ENCODE measurements at regions not wholly inside any gene's neighbourhood (a gene's known extent, or its start where the extent isn't known, plus 50 kb on each side); places are given as distances from the start of the nearest gene placed in this dataset.

DNA sequence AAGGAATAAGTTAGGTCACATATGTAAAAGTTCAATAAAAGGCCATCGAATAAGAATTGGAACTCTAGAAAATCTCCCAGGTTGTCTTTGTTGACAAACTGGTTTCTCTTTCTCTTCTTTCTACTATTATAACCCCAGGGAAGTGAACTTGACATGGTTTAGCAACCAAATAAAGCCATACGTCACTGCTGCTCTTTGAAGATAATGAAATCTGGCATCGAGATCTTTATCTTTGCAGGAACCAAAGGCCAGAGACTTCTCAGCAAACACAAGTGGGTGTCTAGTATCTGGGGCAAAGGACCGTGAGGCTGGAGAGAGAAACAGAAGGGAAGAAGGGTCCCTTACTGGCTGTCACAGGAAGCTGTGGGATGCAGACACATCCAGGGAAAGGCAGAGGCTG lies 286.7 kb upstream of the CDYL start:
- intact Hi-C loops (cut with DNase I), result no loop called here
- WGBS, 2 donors, result 81 to 91% methylated on average over 4 of the region's 4 CpGs
- H3K27ac ChIP-seq (ENCODE audit: low read depth in 1 of 2, low read length in 2 of 2), result no peak overlapping the region
- H3K4me3 ChIP-seq (ENCODE audit: low read length in 2 of 2), result no peak overlapping the region
- H3K36me3 ChIP-seq (ENCODE audit: control insufficient read depth in 1 of 2, insufficient read depth in 2 of 2, low read length in 1 of 2), result no peaks in the 10 kb centered on the region
- DNase-seq, result no peak
- no peaks in the 10 kb centered on the region for H3K4me1 ChIP-seq (ENCODE audit: control insufficient read depth in 1 of 2, insufficient read depth in 2 of 2, low read length in 2 of 2)
- no peaks in the 10 kb centered on the region for H3K27me3 ChIP-seq (ENCODE audit: control insufficient read depth in 1 of 2, insufficient read depth in 2 of 2, low read length in 1 of 2)
- H3K9me3 ChIP-seq (ENCODE audit: control insufficient read depth, low read length), result peaks cover 2% of the 10 kb centered on the region
- ATAC-seq (ENCODE audit: low FRiP score), result no peak

GRCh38 chr6:4488389-4488788 lies 287.8 kb upstream of the CDYL start:
- 95 to 96% methylated on average over 3 of the region's 3 CpGs for WGBS, 2 donors
- Histone ChIP-seq H3K36me3 (ENCODE audit: control insufficient read depth in 1 of 2, insufficient read depth in 2 of 2, low read length in 1 of 2) (no peaks in the 10 kb centered on the region), H3K27ac (ENCODE audit: low read depth in 1 of 2, low read length in 2 of 2) (no peak overlapping the region), H3K4me3 (ENCODE audit: low read length in 2 of 2) (no peak overlapping the region), H3K4me1 (ENCODE audit: control insufficient read depth in 1 of 2, insufficient read depth in 2 of 2, low read length in 2 of 2) (no peaks in the 10 kb centered on the region), H3K27me3 (ENCODE audit: control insufficient read depth in 1 of 2, insufficient read depth in 2 of 2, low read length in 1 of 2) (no peaks in the 10 kb centered on the region), H3K9me3 (ENCODE audit: control insufficient read depth, low read length) (peaks cover 2% of the 10 kb centered on the region)
- intact Hi-C loops (cut with DNase I), result no loop called here
- ATAC-seq (ENCODE audit: low FRiP score) (no peak), DNase-seq (no peak)

DNA sequence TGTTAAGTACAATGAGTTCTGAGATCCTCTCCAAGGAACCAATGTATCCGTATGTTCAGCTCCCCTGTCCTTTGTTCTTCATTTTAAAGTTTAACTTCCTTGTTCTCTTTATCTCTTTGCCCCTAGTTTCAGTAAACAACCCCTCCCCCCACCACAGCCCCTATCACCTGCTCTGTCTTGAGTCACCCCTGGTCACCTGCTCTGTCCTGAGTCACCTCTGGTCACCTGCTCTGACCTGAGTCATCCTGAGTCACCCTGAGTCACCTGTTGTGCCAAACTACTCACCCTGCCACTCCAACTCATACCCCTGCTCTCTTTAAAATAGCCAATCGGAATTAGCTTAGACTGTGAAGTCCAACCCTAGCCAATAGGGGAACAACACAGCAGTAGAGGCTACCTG lies 288.7 kb upstream of the CDYL start:
- Histone ChIP-seq H3K9me3 (ENCODE audit: control insufficient read depth, low read length) (peaks cover 2% of the 10 kb centered on the region), H3K27ac (ENCODE audit: low read depth in 1 of 2, low read length in 2 of 2) (no peak overlapping the region), H3K36me3 (ENCODE audit: control insufficient read depth in 1 of 2, insufficient read depth in 2 of 2, low read length in 1 of 2) (no peaks in the 10 kb centered on the region), H3K27me3 (ENCODE audit: control insufficient read depth in 1 of 2, insufficient read depth in 2 of 2, low read length in 1 of 2) (no peaks in the 10 kb centered on the region), H3K4me3 (ENCODE audit: low read length in 2 of 2) (no peak overlapping the region), H3K4me1 (ENCODE audit: control insufficient read depth in 1 of 2, insufficient read depth in 2 of 2, low read length in 2 of 2) (no peaks in the 10 kb centered on the region)
- ATAC-seq (ENCODE audit: low FRiP score) (no peak), DNase-seq (no peak)
- 96 to 98% methylated on average over 2 of the region's 2 CpGs for WGBS, 2 donors
- intact Hi-C loops (cut with DNase I), result no loop called here

DNA sequence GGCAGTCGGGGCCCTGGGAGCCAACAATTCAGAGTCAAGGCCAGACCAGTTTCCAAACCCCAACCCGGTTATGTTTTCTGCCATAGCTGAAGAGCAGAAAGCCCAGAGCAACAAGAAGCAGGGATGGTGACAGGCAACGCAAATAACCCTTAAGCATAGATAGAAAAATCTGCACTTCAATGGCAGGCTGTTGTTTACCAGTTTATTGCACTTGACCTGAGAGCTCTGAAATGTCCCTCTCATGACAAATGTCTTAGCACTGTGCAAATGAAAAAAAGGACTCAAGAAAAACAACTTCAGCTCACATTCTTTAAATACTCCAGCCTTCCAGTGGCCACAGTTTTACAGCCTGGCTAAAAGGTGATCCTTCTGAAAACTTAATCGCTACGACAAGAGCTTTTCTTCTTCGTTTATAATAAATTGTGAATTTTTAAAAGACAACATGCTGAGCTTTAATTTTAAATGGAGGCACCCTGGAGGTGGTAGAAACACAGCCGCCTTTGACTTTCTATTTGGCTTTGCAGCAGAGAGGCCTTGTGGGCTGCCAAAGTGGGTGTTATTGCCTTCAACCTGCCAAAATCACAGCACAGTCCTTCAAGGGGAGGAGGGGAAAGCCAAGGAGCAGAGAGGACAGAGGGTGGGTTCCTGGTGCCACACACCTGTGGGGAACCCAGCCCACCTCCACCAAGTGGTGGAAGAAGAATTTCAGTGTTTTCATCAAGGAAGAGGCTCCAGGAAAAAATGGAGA lies 289.5 kb upstream of the CDYL start:
- ATAC-seq (ENCODE audit: low FRiP score) (no peak), DNase-seq (no peak)
- Histone ChIP-seq H3K36me3 (ENCODE audit: control insufficient read depth in 1 of 2, insufficient read depth in 2 of 2, low read length in 1 of 2) (no peaks in the 10 kb centered on the region), H3K9me3 (ENCODE audit: control insufficient read depth, low read length) (peaks cover 2% of the 10 kb centered on the region), H3K4me1 (ENCODE audit: control insufficient read depth in 1 of 2, insufficient read depth in 2 of 2, low read length in 2 of 2) (no peaks in the 10 kb centered on the region), H3K27ac (ENCODE audit: low read depth in 1 of 2, low read length in 2 of 2) (no peak overlapping the region), H3K4me3 (ENCODE audit: low read length in 2 of 2) (no peak overlapping the region), H3K27me3 (ENCODE audit: control insufficient read depth in 1 of 2, insufficient read depth in 2 of 2, low read length in 1 of 2) (no peaks in the 10 kb centered on the region)
- 37 to 44% methylated on average over 7 of the region's 7 CpGs for WGBS, 2 donors
- intact Hi-C loops (cut with DNase I), result no loop called here

GRCh38 chr6:4485735-4486134 lies 290.5 kb upstream of the CDYL start:
- Histone ChIP-seq H3K4me1 (ENCODE audit: control insufficient read depth in 1 of 2, insufficient read depth in 2 of 2, low read length in 2 of 2) (no peaks in the 10 kb centered on the region), H3K9me3 (ENCODE audit: control insufficient read depth, low read length) (peaks cover 2% of the 10 kb centered on the region), H3K36me3 (ENCODE audit: control insufficient read depth in 1 of 2, insufficient read depth in 2 of 2, low read length in 1 of 2) (no peaks in the 10 kb centered on the region), H3K27ac (ENCODE audit: low read depth in 1 of 2, low read length in 2 of 2) (no peak overlapping the region), H3K27me3 (ENCODE audit: control insufficient read depth in 1 of 2, insufficient read depth in 2 of 2, low read length in 1 of 2) (no peaks in the 10 kb centered on the region), H3K4me3 (ENCODE audit: low read length in 2 of 2) (no peak overlapping the region)
- WGBS, 2 donors, result 96 to 97% methylated on average over 5 of the region's 5 CpGs
- DNase-seq, result no peak
- ATAC-seq (ENCODE audit: low FRiP score), result no peak
- intact Hi-C loops (cut with DNase I), result no loop called here

DNA sequence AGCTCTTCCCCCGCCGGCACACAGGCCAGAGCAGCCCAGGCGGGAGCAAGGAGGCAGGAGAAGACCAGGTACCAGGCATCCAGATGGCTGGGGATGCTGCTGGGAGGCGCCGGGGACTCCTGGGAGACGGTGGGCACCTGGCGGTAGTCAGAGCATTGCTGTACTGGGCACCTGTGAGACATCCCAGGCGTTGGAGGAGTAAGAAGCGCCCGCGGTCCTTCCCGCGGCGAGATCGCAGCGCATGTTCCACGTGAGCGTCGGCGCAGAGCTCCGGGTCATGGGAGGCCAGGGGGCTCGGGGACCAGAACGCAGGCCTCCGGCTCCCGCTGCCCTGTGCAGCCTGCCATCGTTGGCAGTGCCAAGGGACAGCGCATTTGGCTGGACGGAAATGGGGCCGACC lies 293.7 kb upstream of the CDYL start:
- WGBS, 2 donors, result 96 to 97% methylated on average over 29 of the region's 29 CpGs

DNA sequence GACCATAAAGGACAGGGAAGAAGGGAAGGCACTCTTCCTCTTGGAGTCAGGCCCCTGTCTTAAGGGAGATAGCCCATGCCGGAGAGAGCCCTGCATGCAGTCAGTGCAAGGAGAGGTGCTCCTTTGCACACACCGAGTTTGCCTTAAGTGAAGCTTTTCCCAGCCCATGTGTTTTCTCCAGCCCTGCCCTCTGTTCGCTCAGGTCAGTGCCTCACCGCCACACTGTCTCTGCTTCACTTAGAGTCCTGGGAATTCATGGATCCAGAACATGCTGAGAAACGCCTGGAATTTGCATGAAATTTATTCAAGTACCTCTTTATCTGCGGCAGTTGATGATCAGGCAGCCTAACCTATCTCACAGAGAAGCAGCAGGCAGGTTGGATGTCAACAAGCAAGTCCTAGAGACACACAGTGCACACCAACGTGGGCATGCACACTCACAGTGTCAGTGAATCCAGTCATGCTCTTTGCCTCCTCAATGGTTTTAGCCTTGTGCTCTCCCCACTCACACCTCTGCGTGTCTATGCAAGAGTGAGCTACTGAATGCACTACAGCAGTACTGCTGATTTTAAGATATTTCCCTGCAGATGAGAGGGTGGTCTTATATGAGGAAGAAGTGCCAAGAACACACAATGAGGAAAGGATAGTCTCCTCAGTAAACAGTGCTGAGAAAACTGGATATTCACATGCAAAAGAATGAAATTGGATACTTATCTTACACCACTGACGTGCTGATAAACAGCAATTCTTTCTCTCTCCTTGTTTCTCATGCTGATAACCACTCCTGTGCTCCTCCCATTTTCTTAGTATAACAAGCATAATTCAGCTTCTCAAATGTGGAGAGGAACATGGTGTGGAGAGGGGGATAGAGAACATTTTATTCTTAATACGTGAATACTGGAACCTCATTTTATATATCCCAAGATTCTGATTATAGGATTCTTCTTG lies 295.1 kb upstream of the CDYL start:
- ATAC-seq (ENCODE audit: low FRiP score), result no peak
- H3K9me3 ChIP-seq (ENCODE audit: control insufficient read depth, low read length), result no peaks in the 10 kb centered on the region
- H3K4me1 ChIP-seq (ENCODE audit: control insufficient read depth in 1 of 2, insufficient read depth in 2 of 2, low read length in 2 of 2), result no peaks in the 10 kb centered on the region
- intact Hi-C loops (cut with DNase I), result no loop called here
- DNase-seq, result no peak
- H3K36me3 ChIP-seq (ENCODE audit: control insufficient read depth in 1 of 2, insufficient read depth in 2 of 2, low read length in 1 of 2), result no peaks in the 10 kb centered on the region
- H3K4me3 ChIP-seq (ENCODE audit: low read length in 2 of 2), result no peak overlapping the region
- no peaks in the 10 kb centered on the region for H3K27me3 ChIP-seq (ENCODE audit: control insufficient read depth in 1 of 2, insufficient read depth in 2 of 2, low read length in 1 of 2)
- H3K27ac ChIP-seq (ENCODE audit: low read depth in 1 of 2, low read length in 2 of 2), result no peak overlapping the region
- 69 to 71% methylated on average over 10 of the region's 10 CpGs for WGBS, 2 donors

More for the DNA sequence above, 293.7 kb upstream of the CDYL start:
- no peaks in the 10 kb centered on the region for H3K9me3 ChIP-seq (ENCODE audit: control insufficient read depth, low read length)
- no peak for DNase-seq
- no peaks in the 10 kb centered on the region for H3K36me3 ChIP-seq (ENCODE audit: control insufficient read depth in 1 of 2, insufficient read depth in 2 of 2, low read length in 1 of 2)
- no peaks in the 10 kb centered on the region for H3K4me1 ChIP-seq (ENCODE audit: control insufficient read depth in 1 of 2, insufficient read depth in 2 of 2, low read length in 2 of 2)
- H3K27me3 ChIP-seq (ENCODE audit: control insufficient read depth in 1 of 2, insufficient read depth in 2 of 2, low read length in 1 of 2), result no peaks in the 10 kb centered on the region
- no peak overlapping the region for H3K27ac ChIP-seq (ENCODE audit: low read depth in 1 of 2, low read length in 2 of 2)
- intact Hi-C loops (cut with DNase I), result no loop called here
- ATAC-seq (ENCODE audit: low FRiP score), result no peak
- no peak overlapping the region for H3K4me3 ChIP-seq (ENCODE audit: low read length in 2 of 2)

DNA sequence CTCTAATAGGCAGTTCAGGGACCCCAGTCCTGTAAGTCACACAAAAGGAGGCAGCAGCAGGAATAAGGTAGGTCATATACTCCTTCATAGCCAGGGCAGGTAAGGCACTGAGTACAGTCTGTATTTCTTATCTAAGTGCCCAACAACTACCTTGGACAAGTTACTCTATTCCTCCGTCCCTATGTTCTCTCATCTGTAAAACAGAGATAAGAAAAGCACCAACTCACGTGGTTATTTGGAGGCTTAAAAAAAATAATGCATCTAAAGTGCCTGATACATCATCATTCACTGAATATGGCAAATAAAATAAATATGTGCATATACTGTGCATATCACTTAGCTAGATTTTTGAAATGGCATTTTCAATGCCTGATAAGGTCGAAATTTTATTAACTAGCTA lies 298.1 kb upstream of the CDYL start:
- Histone ChIP-seq H3K4me3 (ENCODE audit: low read length in 2 of 2) (no peak overlapping the region), H3K4me1 (ENCODE audit: control insufficient read depth in 1 of 2, insufficient read depth in 2 of 2, low read length in 2 of 2) (no peaks in the 10 kb centered on the region), H3K27ac (ENCODE audit: low read depth in 1 of 2, low read length in 2 of 2) (no peak overlapping the region), H3K36me3 (ENCODE audit: control insufficient read depth in 1 of 2, insufficient read depth in 2 of 2, low read length in 1 of 2) (no peaks in the 10 kb centered on the region), H3K27me3 (ENCODE audit: control insufficient read depth in 1 of 2, insufficient read depth in 2 of 2, low read length in 1 of 2) (no peaks in the 10 kb centered on the region), H3K9me3 (ENCODE audit: control insufficient read depth, low read length) (no peaks in the 10 kb centered on the region)
- DNase-seq (no peak), ATAC-seq (ENCODE audit: low FRiP score) (no peak)
- 55 to 61% methylated on average over 3 of the region's 3 CpGs for WGBS, 2 donors
- intact Hi-C loops (cut with DNase I), result no loop called here

GRCh38 chr6:4474810-4475209 lies 301.4 kb upstream of the CDYL start:
- peaks cover 8% of the 10 kb centered on the region for H3K9me3 ChIP-seq (ENCODE audit: control insufficient read depth, low read length)
- no peaks in the 10 kb centered on the region for H3K4me1 ChIP-seq (ENCODE audit: control insufficient read depth in 1 of 2, insufficient read depth in 2 of 2, low read length in 2 of 2)
- H3K27me3 ChIP-seq (ENCODE audit: control insufficient read depth in 1 of 2, insufficient read depth in 2 of 2, low read length in 1 of 2), result no peaks in the 10 kb centered on the region
- ATAC-seq (ENCODE audit: low FRiP score) (no peak), DNase-seq (no peak)
- intact Hi-C loops (cut with DNase I), result no loop called here
- no peak overlapping the region for H3K27ac ChIP-seq (ENCODE audit: low read depth in 1 of 2, low read length in 2 of 2)
- 96 to 98% methylated on average over 4 of the region's 4 CpGs for WGBS, 2 donors
- no peaks in the 10 kb centered on the region for H3K36me3 ChIP-seq (ENCODE audit: control insufficient read depth in 1 of 2, insufficient read depth in 2 of 2, low read length in 1 of 2)
- H3K4me3 ChIP-seq (ENCODE audit: low read length in 2 of 2), result no peak overlapping the region
